ENCODE measurements at regions not wholly inside any gene's neighbourhood (a gene's known extent, or its start where the extent isn't known, plus 50 kb on each side); places are given as distances from the start of the nearest gene placed in this dataset.
A peak's percentile ranks its signal among the peaks of the same experiment; 100 is the strongest.

- WGBS, 2 donors = 79 to 87% methylated on average over 2 of the region's 2 CpGs
- H3K4me1 ChIP-seq = peaks cover 25% of the 10 kb centered on the region
- no peaks in the 10 kb centered on the region for H3K9me3 ChIP-seq
- intact Hi-C loops (cut with DNase I) = no loop called here
- H3K27ac ChIP-seq = no peak overlapping the region
- DNase-seq (no peak), ATAC-seq (no peak)
- no peaks in the 10 kb centered on the region for H3K27me3 ChIP-seq
- TF ChIP-seq POLR2A (IDR thresholded peaks at IDR 0.05) = no peak
- TF ChIP-seq CTCF (IDR thresholded peaks at IDR 0.05) = no peak
- H3K4me3 ChIP-seq = no peak overlapping the region
- H3K36me3 ChIP-seq (replicated peaks in 1 of 2; ENCODE audit: insufficient read depth in 1 of 2, low read depth in 2 of 2) = no peaks in the 10 kb centered on the region
Observed at GRCh38 chr1:239723776-239724367, 337.5 kb downstream of the CHRM3 start.

- DNase-seq (no peak), ATAC-seq (no peak)
- Histone ChIP-seq H3K27me3 (no peaks in the 10 kb centered on the region), H3K36me3 (replicated peaks in 1 of 2; ENCODE audit: insufficient read depth in 1 of 2, low read depth in 2 of 2) (no peaks in the 10 kb centered on the region), H3K4me3 (no peak overlapping the region), H3K27ac (no peak overlapping the region), H3K9me3 (no peaks in the 10 kb centered on the region), H3K4me1 (peaks cover 17% of the 10 kb centered on the region)
- WGBS, 2 donors = 28 to 34% methylated on average over 6 of the region's 6 CpGs
- intact Hi-C loops (cut with DNase I) = no loop called here
- TF ChIP-seq POLR2A (IDR thresholded peaks at IDR 0.05) (no peak), CTCF (IDR thresholded peaks at IDR 0.05) (no peak)
Observed at GRCh38 chr1:239725371-239725770, 339.0 kb downstream of the CHRM3 start.

GRCh38 chr1:239725933-239726332, 339.6 kb downstream of the CHRM3 start:
- ATAC-seq (no peak), DNase-seq (peak in 1 of 4 donors; percentile 17)
- no peaks in the 10 kb centered on the region for H3K36me3 ChIP-seq (replicated peaks in 1 of 2; ENCODE audit: insufficient read depth in 1 of 2, low read depth in 2 of 2)
- peaks cover 21% of the 10 kb centered on the region for H3K4me1 ChIP-seq
- no peak overlapping the region for H3K4me3 ChIP-seq
- no peaks in the 10 kb centered on the region for H3K9me3 ChIP-seq
- no peak overlapping the region for H3K27ac ChIP-seq
- no peak for TF ChIP-seq POLR2A (IDR thresholded peaks at IDR 0.05)
- TF ChIP-seq CTCF (IDR thresholded peaks at IDR 0.05) = no peak
- 63 to 76% methylated on average over 5 of the region's 5 CpGs for WGBS, 2 donors
- H3K27me3 ChIP-seq = no peaks in the 10 kb centered on the region
- intact Hi-C loops (cut with DNase I) = no loop called here

- H3K9me3 ChIP-seq = no peaks in the 10 kb centered on the region
- H3K36me3 ChIP-seq (replicated peaks in 1 of 2; ENCODE audit: insufficient read depth in 1 of 2, low read depth in 2 of 2) = no peaks in the 10 kb centered on the region
- TF ChIP-seq POLR2A (IDR thresholded peaks at IDR 0.05) (no peak), CTCF (IDR thresholded peaks at IDR 0.05) (no peak)
- ATAC-seq (no peak), DNase-seq (no peak)
- H3K4me3 ChIP-seq = no peak overlapping the region
- no peaks in the 10 kb centered on the region for H3K27me3 ChIP-seq
- H3K27ac ChIP-seq = no peak overlapping the region
- WGBS, 2 donors = 82 to 91% methylated on average over 2 of the region's 2 CpGs
- H3K4me1 ChIP-seq = peaks cover 13% of the 10 kb centered on the region
- intact Hi-C loops (cut with DNase I) = no loop called here
Observed at GRCh38 chr1:239730378-239730777, 344.0 kb downstream of the CHRM3 start.

GRCh38 chr1:239731082-239731748, 344.8 kb downstream of the CHRM3 start:
- DNase-seq = no peak
- no peaks in the 10 kb centered on the region for H3K9me3 ChIP-seq
- no peaks in the 10 kb centered on the region for H3K27me3 ChIP-seq
- no peak for ATAC-seq
- WGBS, 2 donors = 80 to 83% methylated on average over 5 of the region's 5 CpGs
- no peak for TF ChIP-seq CTCF (IDR thresholded peaks at IDR 0.05)
- intact Hi-C loops (cut with DNase I) = no loop called here
- no peaks in the 10 kb centered on the region for H3K36me3 ChIP-seq (replicated peaks in 1 of 2; ENCODE audit: insufficient read depth in 1 of 2, low read depth in 2 of 2)
- no peak overlapping the region for H3K4me3 ChIP-seq
- H3K27ac ChIP-seq = no peak overlapping the region
- peaks cover 6% of the 10 kb centered on the region for H3K4me1 ChIP-seq
